NCI-H226 (cell line): ENCODE measurements at regions not wholly inside any gene's neighbourhood (a gene's known extent, or its start where the extent isn't known, plus 50 kb on each side); places are given as distances from the start of the nearest gene placed in this dataset.

Source experiments
- DNase-seq: peaks from one replicate; pipeline ENCODE4 v3.0.0-alpha.2; 2015

DNA sequence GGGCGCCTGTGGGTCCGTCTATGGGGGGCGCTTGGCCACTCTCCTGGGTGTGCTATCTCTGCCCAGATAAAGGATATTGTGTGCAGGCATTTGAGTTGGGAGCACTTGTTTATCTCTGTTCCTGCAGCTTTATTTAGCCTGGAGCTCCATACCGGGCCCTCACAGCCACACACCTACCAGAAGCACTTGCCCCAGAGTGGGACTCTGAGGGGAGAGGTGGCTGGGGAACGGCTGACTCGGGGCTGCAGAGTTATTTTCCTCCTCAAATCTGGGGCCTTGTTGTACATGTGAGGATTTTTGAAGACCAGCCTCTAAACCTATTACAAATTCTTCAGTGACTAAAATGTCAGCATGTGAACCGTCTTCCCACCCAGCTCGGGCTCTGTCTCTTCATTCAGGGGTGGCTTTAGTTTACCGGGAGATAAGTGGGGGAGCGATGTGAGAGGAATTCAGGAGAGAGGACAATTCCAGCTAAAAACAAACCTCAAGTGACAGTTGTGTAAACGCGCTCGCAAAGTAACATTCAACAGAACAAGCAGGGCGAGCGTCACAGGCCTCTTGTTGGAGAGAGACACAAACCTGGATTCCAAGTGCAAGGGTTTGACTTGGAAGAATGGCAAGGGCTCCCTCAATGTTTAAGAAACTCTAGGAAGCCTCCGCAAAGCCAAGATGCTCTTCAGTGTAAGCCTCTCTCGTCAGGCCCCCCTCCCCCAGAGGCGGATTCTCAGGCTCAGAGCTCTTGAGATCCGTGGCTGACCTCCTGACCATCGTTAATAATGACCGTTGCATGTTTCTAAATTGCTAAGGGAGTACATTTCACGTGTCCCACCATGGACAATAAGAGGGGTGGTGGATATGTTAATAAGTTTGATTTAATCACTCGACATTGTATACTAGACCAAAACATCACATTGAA is 548.9 kb downstream of the QKI start:
- DNase-seq: no peak

DNA sequence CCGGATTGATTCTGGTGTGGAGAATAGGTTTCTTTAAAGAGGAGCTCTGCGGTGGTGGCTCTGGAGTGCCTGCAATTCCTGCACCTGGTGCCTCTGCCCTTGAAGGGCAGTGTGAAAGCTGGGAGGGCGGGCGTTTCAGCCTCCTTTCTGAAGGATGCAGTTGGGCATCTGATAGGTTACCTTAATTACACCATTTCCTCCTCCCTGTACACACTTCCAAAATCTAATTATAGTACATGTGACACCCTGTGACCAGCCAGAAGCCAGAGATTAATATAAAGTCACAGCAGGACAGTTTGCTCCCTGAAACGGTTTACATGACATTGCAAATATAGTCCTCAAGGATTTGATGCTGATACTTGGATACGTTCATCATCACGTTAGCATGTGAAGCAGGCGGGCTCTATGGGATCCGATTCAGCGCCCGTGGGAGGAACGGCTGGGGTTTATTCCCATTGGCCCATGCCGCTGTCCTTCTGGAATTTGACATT is 548.2 kb downstream of the QKI start:
- no peak for DNase-seq

DNA sequence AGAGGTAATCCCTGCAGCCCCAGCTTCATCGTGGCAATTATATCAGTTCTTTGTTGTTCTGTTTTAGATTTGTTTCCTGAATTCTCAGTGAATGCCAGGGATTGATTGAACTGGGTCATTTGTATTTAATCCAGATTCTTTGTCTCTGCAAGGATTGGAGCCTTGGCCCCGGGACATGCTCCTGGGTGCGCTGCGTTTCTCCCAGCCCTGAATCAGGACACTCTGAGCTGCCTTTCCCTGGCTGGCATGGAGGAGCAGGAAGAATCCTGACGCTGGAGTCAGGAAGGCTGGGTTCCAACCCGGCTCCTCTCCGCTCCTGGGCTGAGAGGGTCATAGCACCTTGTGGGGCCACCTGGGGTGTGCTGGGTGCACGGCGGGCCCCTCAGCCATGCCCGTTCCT is 545.6 kb downstream of the QKI start:
- DNase-seq: no peak

DNA sequence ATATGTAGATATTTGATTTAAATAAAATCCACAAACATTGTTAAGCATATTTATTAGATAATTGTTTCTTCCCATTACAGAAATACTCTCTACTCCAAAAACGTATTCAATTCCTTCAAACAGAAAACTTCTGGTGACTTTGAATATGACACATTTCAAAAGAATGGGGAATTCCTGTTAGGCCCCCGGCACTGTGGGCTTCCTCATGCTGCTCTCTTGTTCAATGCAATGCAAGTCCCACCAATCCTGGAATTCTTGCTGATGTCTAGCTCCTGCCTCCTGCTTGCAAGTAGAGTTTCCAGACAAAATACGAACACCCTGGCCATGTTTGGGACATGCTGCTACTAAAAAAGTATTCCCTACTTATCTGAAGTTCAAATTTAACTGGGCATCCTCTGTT is 544.1 kb downstream of the QKI start:
- no peak for DNase-seq

DNA sequence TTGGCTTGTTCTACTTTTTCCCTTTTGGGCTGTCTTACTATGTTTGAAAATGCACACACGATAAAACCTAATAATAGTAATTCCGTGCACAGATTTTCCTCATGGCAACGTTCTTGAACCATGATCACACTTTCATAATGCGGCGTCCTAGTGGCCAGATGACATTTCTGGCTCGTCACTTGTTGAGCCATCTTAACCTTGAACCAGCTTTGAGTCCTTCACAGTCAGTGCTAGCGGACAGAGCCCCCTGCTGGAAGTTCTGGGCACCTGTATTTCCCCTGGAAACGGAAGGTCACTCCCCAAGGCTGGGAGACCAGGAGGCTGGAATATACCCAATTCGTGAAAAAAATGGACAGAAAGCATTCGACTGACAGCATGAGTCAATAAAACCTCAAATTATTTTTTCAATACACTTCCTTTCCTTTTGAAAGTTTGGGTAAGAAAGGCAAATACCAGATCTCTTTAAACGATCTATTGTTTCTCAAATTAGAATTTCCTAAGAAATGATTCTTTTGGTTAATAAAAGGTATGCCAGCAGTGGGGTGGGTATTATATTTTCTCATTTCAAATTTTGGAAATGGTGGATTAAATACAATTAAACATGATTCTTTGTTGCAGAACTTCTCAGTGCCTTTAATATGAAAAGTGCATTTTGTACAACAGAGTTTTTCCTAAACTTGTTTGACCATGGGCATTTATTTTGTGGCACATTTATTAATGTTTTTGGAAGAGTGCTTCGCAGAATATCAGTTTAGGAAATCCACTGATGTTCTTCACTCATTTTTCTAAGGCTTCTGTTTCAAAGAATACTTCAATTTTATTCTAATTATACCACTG is 542.3 kb downstream of the QKI start:
- DNase-seq: peak; percentile 32

DNA sequence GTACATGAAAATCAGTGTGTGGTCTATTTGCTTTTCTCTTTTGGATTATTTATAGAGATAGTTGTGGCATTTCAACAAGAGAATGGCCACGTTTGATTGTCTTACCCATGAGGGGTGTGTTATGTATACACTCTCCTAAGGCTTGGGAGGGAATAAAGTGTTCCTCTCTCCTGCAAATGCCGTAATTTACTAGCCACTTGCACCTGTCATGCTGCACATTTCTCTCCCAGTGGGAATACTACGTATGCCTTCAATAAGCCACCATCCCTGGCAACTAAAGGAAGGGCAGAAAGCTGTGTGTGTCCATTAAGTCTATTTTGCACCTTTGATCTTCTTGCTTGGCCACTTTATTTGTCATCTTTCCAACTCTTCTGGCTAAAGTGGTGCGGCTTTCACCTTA is 541.2 kb downstream of the QKI start:
- no peak for DNase-seq

- DNase-seq: no peak
Measured at GRCh38 chr6:163955096-163955495, 540.6 kb downstream of the QKI start.

GRCh38 chr6:163954088-163954775 is 539.7 kb downstream of the QKI start:
- no peak for DNase-seq

GRCh38 chr6:163952005-163952404 is 537.5 kb downstream of the QKI start:
- no peak for DNase-seq

DNA sequence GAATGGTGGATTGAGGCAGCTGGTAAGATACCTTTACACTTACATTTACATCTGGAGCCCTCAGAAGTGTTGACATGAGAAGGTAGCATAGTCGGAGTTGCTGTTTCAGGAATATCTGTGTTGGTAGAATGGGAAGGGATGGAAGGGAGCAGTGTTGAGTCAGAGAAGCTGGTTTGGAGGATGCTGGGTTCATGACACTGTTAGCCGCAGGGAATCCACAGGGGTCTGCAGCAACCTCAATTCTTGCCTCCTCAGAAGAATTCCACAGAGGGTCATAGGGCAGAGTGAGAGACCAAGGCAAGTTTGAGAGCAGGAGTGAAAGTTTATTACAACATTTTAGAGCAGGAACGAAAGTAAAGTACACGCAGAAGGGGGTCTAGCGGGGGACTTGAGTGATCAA is 536.8 kb downstream of the QKI start:
- no peak for DNase-seq

GRCh38 chr6:163950159-163950558 is 535.6 kb downstream of the QKI start:
- no peak for DNase-seq

- no peak for DNase-seq
Measured at GRCh38 chr6:163949431-163949830, 534.9 kb downstream of the QKI start.

DNA sequence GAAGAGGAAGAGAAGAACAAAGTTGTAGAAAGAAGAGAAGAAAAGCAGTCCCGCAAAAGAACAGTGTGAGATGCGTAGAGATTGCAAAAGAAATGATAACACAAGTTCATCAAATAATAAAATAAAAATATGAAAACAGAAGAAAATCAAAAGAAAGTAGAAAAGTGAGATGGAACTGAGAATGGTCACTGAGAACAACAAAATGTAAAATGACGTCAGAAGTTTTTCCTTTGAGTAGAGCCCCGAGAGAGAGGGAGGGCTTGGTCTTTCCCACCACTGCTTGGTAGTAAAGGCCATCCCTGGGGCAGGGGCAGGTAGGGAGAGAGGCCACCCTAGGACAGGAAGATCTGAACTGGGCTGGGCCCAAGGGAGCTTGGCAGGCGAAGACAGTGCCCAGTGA is 533.7 kb downstream of the QKI start:
- DNase-seq: no peak

- DNase-seq: no peak
Measured at GRCh38 chr6:163947276-163947675, 532.8 kb downstream of the QKI start.

- DNase-seq: no peak
Measured at GRCh38 chr6:163946437-163946836, 531.9 kb downstream of the QKI start.

GRCh38 chr6:163945808-163946207 is 531.3 kb downstream of the QKI start:
- no peak for DNase-seq

- DNase-seq: no peak
Measured at GRCh38 chr6:163944897-163945296, 530.4 kb downstream of the QKI start.

DNA sequence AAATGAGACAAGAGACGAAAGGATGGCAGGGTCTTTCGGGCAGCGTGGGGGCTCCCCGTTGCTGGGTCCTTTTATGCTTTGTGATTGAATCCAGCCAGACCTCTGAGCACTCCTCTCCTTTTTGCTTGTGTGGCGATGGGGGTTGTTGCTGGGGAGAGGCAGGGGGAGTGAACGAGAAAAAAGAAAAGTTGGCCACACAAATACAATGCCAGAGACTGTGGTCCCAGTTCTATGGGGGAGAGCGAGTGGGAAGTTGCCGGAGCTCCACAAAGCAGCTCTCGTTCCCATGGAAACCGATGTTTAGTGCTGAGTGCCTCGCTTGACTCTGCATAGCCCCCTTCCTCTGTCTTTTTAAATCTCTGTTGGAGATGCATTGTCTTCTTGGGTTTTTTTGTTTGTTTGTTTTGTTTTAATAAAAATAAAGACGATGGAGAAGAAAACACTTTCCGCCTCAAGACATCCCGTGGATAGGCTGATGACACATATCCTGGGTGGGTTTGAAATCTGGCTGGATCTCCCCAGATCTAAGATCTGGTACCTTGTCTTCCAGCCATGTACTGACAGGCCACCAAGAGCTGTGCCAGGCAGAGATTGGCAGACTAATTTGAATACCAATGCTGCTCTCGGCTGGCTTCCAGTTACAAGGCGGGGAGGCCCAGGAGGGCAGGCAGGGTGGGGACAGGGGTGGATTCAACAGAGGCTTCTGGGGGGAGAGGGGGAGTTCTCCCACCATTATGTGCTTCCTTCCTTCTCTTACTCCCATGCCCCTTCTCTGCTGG is 529.3 kb downstream of the QKI start:
- no peak for DNase-seq

- DNase-seq: no peak
Measured at GRCh38 chr6:163942790-163943189, 528.3 kb downstream of the QKI start.

DNA sequence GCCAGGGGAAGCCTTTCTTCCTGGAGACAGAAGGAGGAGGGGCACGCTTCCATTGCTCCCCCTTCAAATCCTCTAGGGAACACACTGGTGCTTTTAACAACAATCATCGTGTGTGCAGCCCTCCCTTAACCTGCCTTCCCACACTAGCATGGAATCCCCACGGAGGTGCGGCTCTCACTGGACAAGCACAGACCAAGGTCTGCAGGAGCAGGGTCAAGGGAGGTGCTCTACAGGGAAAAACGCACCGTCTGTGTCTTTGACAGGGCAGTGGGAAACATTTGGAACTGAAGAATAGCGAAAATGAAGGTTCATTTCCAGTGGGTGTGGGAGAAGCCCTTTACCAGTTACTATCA is 527.1 kb downstream of the QKI start:
- no peak for DNase-seq

DNA sequence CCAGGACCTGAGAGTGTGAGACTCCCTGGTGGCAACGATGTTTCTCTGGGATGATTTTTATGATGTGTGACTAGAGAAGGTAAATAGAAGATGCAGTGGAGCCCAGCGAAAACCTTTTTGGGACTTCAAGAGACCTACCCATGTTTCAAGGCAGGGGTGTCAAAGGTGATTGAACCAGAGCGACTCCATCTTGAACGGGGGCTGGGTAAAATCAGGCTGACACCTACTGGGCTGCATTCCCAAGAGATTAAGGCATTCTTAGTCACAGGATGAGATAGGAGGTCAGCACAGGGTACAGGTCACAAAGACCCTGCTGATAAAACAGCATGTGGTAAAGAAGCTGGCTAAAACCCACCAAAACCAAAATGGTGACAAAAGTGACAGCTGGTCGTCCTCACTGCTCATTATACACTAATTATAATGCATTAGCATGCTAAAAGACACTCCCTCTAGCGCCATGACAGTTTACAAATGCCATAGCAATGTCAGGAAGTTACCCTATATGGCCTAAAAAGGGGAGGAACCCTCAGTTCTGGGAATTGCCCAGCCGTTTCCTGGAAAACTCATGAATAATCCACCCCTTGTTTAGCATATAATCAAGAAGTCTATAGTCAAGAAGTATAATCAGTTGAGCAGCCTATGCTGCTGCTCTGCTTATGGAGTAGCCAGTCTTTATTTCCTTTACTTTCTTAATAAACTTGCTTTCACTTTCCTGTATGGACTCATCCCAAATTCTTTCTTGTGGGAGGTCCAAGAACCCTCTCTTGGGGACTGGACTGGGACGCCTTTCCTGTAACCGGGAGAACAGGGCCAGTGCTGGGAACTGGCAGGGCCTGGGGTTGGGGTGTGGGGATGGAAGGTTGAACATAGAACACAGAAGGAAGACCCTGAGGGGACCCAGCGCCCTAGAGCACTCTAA is 526.4 kb downstream of the QKI start:
- no peak for DNase-seq
